Esophagus (tissue), 2 donors: ENCODE measurements at regions not wholly inside any gene's neighbourhood (a gene's known extent, or its start where the extent isn't known, plus 50 kb on each side); places are given as distances from the start of the nearest gene placed in this dataset.
"Not testable (repeated sequence)": the region's sequence is repeated elsewhere in the genome, so short reads cannot be mapped to it uniquely, and the experiment has no call there.

Experiments used
- H3K27ac ChIP-seq, 2 donors: one replicate each; pipeline ENCODE4 v1.5.1; 2013; ENCODE audit warnings: low read depth in 2 of 2, mild to moderate bottlenecking in 2 of 2, inconsistent platforms in 1 of 2, low read length in 1 of 2, moderate library complexity in 1 of 2
- H3K27me3 ChIP-seq, 2 donors: one replicate each; pipeline ENCODE4 v1.6.1; 2013; ENCODE audit warnings: low read length in 2 of 2, control low read depth in 1 of 2, mild to moderate bottlenecking in 1 of 2; ENCODE audit not compliant: insufficient read depth in 2 of 2, control insufficient read depth in 1 of 2
- H3K36me3 ChIP-seq, 2 donors: one replicate each; pipeline ENCODE4 v1.6.1; 2013; ENCODE audit warnings: low read length in 1 of 2; ENCODE audit not compliant: control insufficient read depth in 2 of 2, insufficient read depth in 2 of 2
- H3K4me1 ChIP-seq, 2 donors: one replicate each; pipeline ENCODE4 v1.6.1; 2013; ENCODE audit warnings: low read length in 1 of 2; ENCODE audit not compliant: control insufficient read depth in 2 of 2, insufficient read depth in 2 of 2
- H3K4me3 ChIP-seq, 2 donors: one replicate each; pipeline ENCODE4 v1.5.1; 2013; ENCODE audit warnings: low read length in 2 of 2, mild to moderate bottlenecking in 2 of 2, low read depth in 1 of 2, moderate library complexity in 1 of 2
- H3K9me3 ChIP-seq, 2 donors: one replicate each; pipeline ENCODE4 v1.6.1; 2013; ENCODE audit warnings: mild to moderate bottlenecking in 2 of 2, low read depth in 1 of 2, low read length in 1 of 2, moderate library complexity in 1 of 2; ENCODE audit not compliant: control insufficient read depth in 2 of 2, insufficient read depth in 1 of 2
- WGBS, 2 donors: extraction: QIAGEN DNeasy Blood & Tissue Kit; methylation state at CpG; one replicate each; pipeline ENCODE4 v1.1.7; 2013; 5-methylcytosine and 5-hydroxymethylcytosine counted together
- donor health status: healthy with polysubstance abuse.
- donor health status: Bipolar disorder and iron deficiency.

GRCh38 chrY:7283001-7283400 is 371.4 kb upstream of the AMELY start:
- 36% methylated on average over 6 of the region's 6 CpGs; no CpG with 5 or more reads in 1 of the 2 donors for WGBS, 2 donors
- Histone ChIP-seq H3K36me3 (no peaks in the 10 kb centered on the region), H3K4me1 (no peaks in the 10 kb centered on the region), H3K27ac (no peak overlapping the region), H3K4me3 (no peak overlapping the region), H3K27me3 (no peaks in the 10 kb centered on the region), H3K9me3 (no peaks in the 10 kb centered on the region)

GRCh38 chrY:7280151-7280740 is 368.7 kb upstream of the AMELY start:
- H3K4me1 ChIP-seq, H3K36me3 ChIP-seq, H3K27ac ChIP-seq, H3K27me3 ChIP-seq, H3K4me3 ChIP-seq, H3K9me3 ChIP-seq: not testable (repeated sequence)
- WGBS, 2 donors: 30 to 42% methylated on average over 5 to 8 of the region's 8 CpGs

- H3K27ac ChIP-seq: peak overlapping the region in 1 of 2 donors; percentile 45
- H3K4me1 ChIP-seq: no peaks in the 10 kb centered on the region
- WGBS, 2 donors: 15% methylated on average over 11 of the region's 11 CpGs; no CpG with 5 or more reads in 1 of the 2 donors
- no peaks in the 10 kb centered on the region for H3K27me3 ChIP-seq
- peak overlapping the region in 1 of 2 donors; percentile 74 for H3K4me3 ChIP-seq
- no peaks in the 10 kb centered on the region for H3K9me3 ChIP-seq
- H3K36me3 ChIP-seq: no peaks in the 10 kb centered on the region
These were observed 364.2 kb upstream of the AMELY start for GRCh38 chrY:7275751-7276150.

GRCh38 chrY:7275014-7275413 is 363.5 kb upstream of the AMELY start:
- Histone ChIP-seq H3K4me1 (no peaks in the 10 kb centered on the region), H3K27ac (peak overlapping the region in 1 of 2 donors; percentile 93), H3K36me3 (no peaks in the 10 kb centered on the region), H3K27me3 (no peaks in the 10 kb centered on the region), H3K4me3 (peak overlapping the region in 1 of 2 donors; percentile 74), H3K9me3 (no peaks in the 10 kb centered on the region)
- 0 to 2% methylated on average over 1 to 18 of the region's 18 CpGs for WGBS, 2 donors

GRCh38 chrY:7274369-7274913 is 362.9 kb upstream of the AMELY start:
- H3K9me3 ChIP-seq: no peaks in the 10 kb centered on the region
- no peaks in the 10 kb centered on the region for H3K27me3 ChIP-seq
- peak overlapping the region in 1 of 2 donors; percentile 93 for H3K27ac ChIP-seq
- H3K36me3 ChIP-seq: no peaks in the 10 kb centered on the region
- no peaks in the 10 kb centered on the region for H3K4me1 ChIP-seq
- H3K4me3 ChIP-seq: peak overlapping the region in 1 of 2 donors; percentile 74
- whole genome bisulfite sequencing, 2 donors: 0% methylated on average over 54 of the region's 54 CpGs; no CpG with 5 or more reads in 1 of the 2 donors

- no peaks in the 10 kb centered on the region for H3K27me3 ChIP-seq
- no peaks in the 10 kb centered on the region for H3K4me1 ChIP-seq
- no peaks in the 10 kb centered on the region for H3K9me3 ChIP-seq
- peak overlapping the region in 1 of 2 donors; percentile 93 for H3K27ac ChIP-seq
- peak overlapping the region in 1 of 2 donors; percentile 74 for H3K4me3 ChIP-seq
- H3K36me3 ChIP-seq: no peaks in the 10 kb centered on the region
- 0% methylated on average over 65 of the region's 65 CpGs; no CpG with 5 or more reads in 1 of the 2 donors for WGBS, 2 donors
These were observed 362.1 kb upstream of the AMELY start for GRCh38 chrY:7273587-7274203.

- Histone ChIP-seq H3K4me1 (no peaks in the 10 kb centered on the region), H3K9me3 (no peaks in the 10 kb centered on the region), H3K27ac (peak overlapping the region in 1 of 2 donors; percentile 41), H3K4me3 (no peak overlapping the region), H3K27me3 (no peaks in the 10 kb centered on the region), H3K36me3 (no peaks in the 10 kb centered on the region)
- 0 to 3% methylated on average over 6 to 24 of the region's 24 CpGs for WGBS, 2 donors
These were observed 361.1 kb upstream of the AMELY start for GRCh38 chrY:7272556-7273195.

GRCh38 chrY:7263773-7264172 is 352.2 kb upstream of the AMELY start:
- 89% methylated on average over 29 of the region's 29 CpGs; no CpG with 5 or more reads in 1 of the 2 donors for WGBS, 2 donors
- Histone ChIP-seq H3K9me3 (no peaks in the 10 kb centered on the region), H3K36me3 (no peaks in the 10 kb centered on the region), H3K27ac (no peak overlapping the region), H3K4me3 (no peak overlapping the region), H3K27me3 (no peaks in the 10 kb centered on the region), H3K4me1 (no peaks in the 10 kb centered on the region)

- H3K27me3 ChIP-seq: no peaks in the 10 kb centered on the region
These were observed 351.0 kb upstream of the AMELY start for GRCh38 chrY:7262531-7262930.

More at GRCh38 chrY:7262531-7262930, 351.0 kb upstream of the AMELY start:
- H3K4me3 ChIP-seq: no peak overlapping the region
- H3K36me3 ChIP-seq: no peaks in the 10 kb centered on the region
- WGBS, 2 donors: 87% methylated on average over 4 of the region's 4 CpGs; no CpG with 5 or more reads in 1 of the 2 donors
- H3K27ac ChIP-seq: no peak overlapping the region
- no peaks in the 10 kb centered on the region for H3K9me3 ChIP-seq
- no peaks in the 10 kb centered on the region for H3K4me1 ChIP-seq
